ENCODE measurements at regions not wholly inside any gene's neighbourhood (a gene's known extent, or its start where the extent isn't known, plus 50 kb on each side); places are given as distances from the start of the nearest gene placed in this dataset.

GRCh38 chr5:77151501-77151900, 59.0 kb upstream of the PDE8B start:
- Histone ChIP-seq H3K27me3 (ENCODE audit: insufficient read depth, low read length) (no peaks in the 10 kb centered on the region), H2AFZ (ENCODE audit: insufficient read depth, low read length, poor library complexity) (no peak overlapping the region), H3K14ac (ENCODE audit: low read length) (no peak overlapping the region), H3K9me3 (ENCODE audit: insufficient read depth, low read depth, low read length) (no peaks in the 10 kb centered on the region), H4K8ac (ENCODE audit: low read depth, low read length) (no peak overlapping the region), H4K91ac (ENCODE audit: low read depth, low read length) (no peak overlapping the region), H3K4me3 (ENCODE audit: low read depth, low read length) (no peak overlapping the region), H3K4me1 (ENCODE audit: control insufficient read depth in 1 of 2, insufficient read depth in 2 of 2, low read length in 2 of 2) (no peaks in the 10 kb centered on the region), H3K79me1 (ENCODE audit: low read length) (no peaks in the 10 kb centered on the region), H3K36me3 (ENCODE audit: control insufficient read depth in 1 of 2, insufficient read depth in 2 of 2, low read length in 2 of 2) (no peaks in the 10 kb centered on the region), H3K79me2 (ENCODE audit: control insufficient read depth, insufficient read depth, low read length, poor library complexity) (no peaks in the 10 kb centered on the region), H3K18ac (ENCODE audit: low read length) (no peak overlapping the region), H2AK5ac (ENCODE audit: low read length) (no peak overlapping the region), H3K23ac (ENCODE audit: low read length) (no peak overlapping the region), H3K4me2 (ENCODE audit: low read length) (no peak overlapping the region), H2BK12ac (ENCODE audit: low read length) (no peak overlapping the region), H3K9ac (ENCODE audit: low read length) (no peak overlapping the region), H4K12ac (ENCODE audit: low read depth, low read length) (no peak overlapping the region), H3K27ac (ENCODE audit: low read depth, low read length) (no peak overlapping the region), H3K4ac (ENCODE audit: low read depth, low read length) (no peak overlapping the region), H2BK120ac (ENCODE audit: insufficient read depth, low read length, poor library complexity) (no peak overlapping the region), H2BK5ac (ENCODE audit: low read depth, low read length, poor library complexity) (no peak overlapping the region)
- WGBS (ENCODE audit: extremely low coverage, insufficient coverage, insufficient read length): no CpG with 5 or more reads among the region's 1 CpG
- DNase-seq: no peak

- H3K27ac ChIP-seq (ENCODE audit: low read depth, low read length): no peak overlapping the region
- no peak overlapping the region for H3K14ac ChIP-seq (ENCODE audit: low read length)
- no peaks in the 10 kb centered on the region for H3K4me1 ChIP-seq (ENCODE audit: control insufficient read depth in 1 of 2, insufficient read depth in 2 of 2, low read length in 2 of 2)
- no peak for DNase-seq
- no peaks in the 10 kb centered on the region for H3K79me1 ChIP-seq (ENCODE audit: low read length)
- no peak overlapping the region for H2AFZ ChIP-seq (ENCODE audit: insufficient read depth, low read length, poor library complexity)
- H2BK5ac ChIP-seq (ENCODE audit: low read depth, low read length, poor library complexity): no peak overlapping the region
- no peak overlapping the region for H4K91ac ChIP-seq (ENCODE audit: low read depth, low read length)
- WGBS (ENCODE audit: extremely low coverage, insufficient coverage, insufficient read length): 100% methylated on average over 1 of the region's 2 CpGs
- no peak overlapping the region for H2BK12ac ChIP-seq (ENCODE audit: low read length)
- H3K4ac ChIP-seq (ENCODE audit: low read depth, low read length): no peak overlapping the region
- no peak overlapping the region for H4K8ac ChIP-seq (ENCODE audit: low read depth, low read length)
- no peak overlapping the region for H3K4me3 ChIP-seq (ENCODE audit: low read depth, low read length)
- no peaks in the 10 kb centered on the region for H3K27me3 ChIP-seq (ENCODE audit: insufficient read depth, low read length)
- no peak overlapping the region for H2BK120ac ChIP-seq (ENCODE audit: insufficient read depth, low read length, poor library complexity)
- no peaks in the 10 kb centered on the region for H3K9me3 ChIP-seq (ENCODE audit: insufficient read depth, low read depth, low read length)
- H3K4me2 ChIP-seq (ENCODE audit: low read length): no peak overlapping the region
- no peak overlapping the region for H3K18ac ChIP-seq (ENCODE audit: low read length)
- H3K9ac ChIP-seq (ENCODE audit: low read length): no peak overlapping the region
- H3K36me3 ChIP-seq (ENCODE audit: control insufficient read depth in 1 of 2, insufficient read depth in 2 of 2, low read length in 2 of 2): no peaks in the 10 kb centered on the region
- no peak overlapping the region for H3K23ac ChIP-seq (ENCODE audit: low read length)
- H3K79me2 ChIP-seq (ENCODE audit: control insufficient read depth, insufficient read depth, low read length, poor library complexity): no peaks in the 10 kb centered on the region
- H2AK5ac ChIP-seq (ENCODE audit: low read length): no peak overlapping the region
- H4K12ac ChIP-seq (ENCODE audit: low read depth, low read length): no peak overlapping the region
These were observed 59.8 kb upstream of the ZBED3 start for GRCh38 chr5:77146896-77147295.

- Histone ChIP-seq H3K14ac (ENCODE audit: low read length) (no peak overlapping the region), H2BK120ac (ENCODE audit: insufficient read depth, low read length, poor library complexity) (no peak overlapping the region), H3K4me1 (ENCODE audit: control insufficient read depth in 1 of 2, insufficient read depth in 2 of 2, low read length in 2 of 2) (no peaks in the 10 kb centered on the region), H2BK12ac (ENCODE audit: low read length) (no peak overlapping the region), H2BK5ac (ENCODE audit: low read depth, low read length, poor library complexity) (no peak overlapping the region), H3K4me2 (ENCODE audit: low read length) (no peak overlapping the region), H3K4ac (ENCODE audit: low read depth, low read length) (no peak overlapping the region), H2AFZ (ENCODE audit: insufficient read depth, low read length, poor library complexity) (no peak overlapping the region), H3K9ac (ENCODE audit: low read length) (no peak overlapping the region), H3K23ac (ENCODE audit: low read length) (no peak overlapping the region), H3K79me2 (ENCODE audit: control insufficient read depth, insufficient read depth, low read length, poor library complexity) (no peaks in the 10 kb centered on the region), H2AK5ac (ENCODE audit: low read length) (no peak overlapping the region), H3K9me3 (ENCODE audit: insufficient read depth, low read depth, low read length) (no peaks in the 10 kb centered on the region), H3K27me3 (ENCODE audit: insufficient read depth, low read length) (no peaks in the 10 kb centered on the region), H3K79me1 (ENCODE audit: low read length) (no peaks in the 10 kb centered on the region), H4K8ac (ENCODE audit: low read depth, low read length) (no peak overlapping the region), H3K4me3 (ENCODE audit: low read depth, low read length) (no peak overlapping the region), H3K18ac (ENCODE audit: low read length) (no peak overlapping the region), H4K12ac (ENCODE audit: low read depth, low read length) (no peak overlapping the region), H3K27ac (ENCODE audit: low read depth, low read length) (no peak overlapping the region), H3K36me3 (ENCODE audit: control insufficient read depth in 1 of 2, insufficient read depth in 2 of 2, low read length in 2 of 2) (no peaks in the 10 kb centered on the region), H4K91ac (ENCODE audit: low read depth, low read length) (no peak overlapping the region)
- DNase-seq: no peak
- WGBS (ENCODE audit: extremely low coverage, insufficient coverage, insufficient read length): no CpG with 5 or more reads among the region's 1 CpG
These were observed 58.6 kb upstream of the ZBED3 start for GRCh38 chr5:77145666-77146065.

- no peaks in the 10 kb centered on the region for H3K79me2 ChIP-seq (ENCODE audit: control insufficient read depth, insufficient read depth, low read length, poor library complexity)
- no peak overlapping the region for H3K27ac ChIP-seq (ENCODE audit: low read depth, low read length)
- 100% methylated on average over 1 of the region's 1 CpG for WGBS (ENCODE audit: extremely low coverage, insufficient coverage, insufficient read length)
- H2BK5ac ChIP-seq (ENCODE audit: low read depth, low read length, poor library complexity): no peak overlapping the region
- H4K8ac ChIP-seq (ENCODE audit: low read depth, low read length): no peak overlapping the region
- no peaks in the 10 kb centered on the region for H3K4me1 ChIP-seq (ENCODE audit: control insufficient read depth in 1 of 2, insufficient read depth in 2 of 2, low read length in 2 of 2)
- no peak overlapping the region for H3K4ac ChIP-seq (ENCODE audit: low read depth, low read length)
- H3K4me2 ChIP-seq (ENCODE audit: low read length): no peak overlapping the region
- H3K27me3 ChIP-seq (ENCODE audit: insufficient read depth, low read length): no peaks in the 10 kb centered on the region
- H2AK5ac ChIP-seq (ENCODE audit: low read length): no peak overlapping the region
- no peak overlapping the region for H4K91ac ChIP-seq (ENCODE audit: low read depth, low read length)
- no peaks in the 10 kb centered on the region for H3K79me1 ChIP-seq (ENCODE audit: low read length)
- no peak for DNase-seq
- no peaks in the 10 kb centered on the region for H3K9me3 ChIP-seq (ENCODE audit: insufficient read depth, low read depth, low read length)
- H3K23ac ChIP-seq (ENCODE audit: low read length): no peak overlapping the region
- no peak overlapping the region for H2AFZ ChIP-seq (ENCODE audit: insufficient read depth, low read length, poor library complexity)
- no peak overlapping the region for H3K18ac ChIP-seq (ENCODE audit: low read length)
- no peak overlapping the region for H3K4me3 ChIP-seq (ENCODE audit: low read depth, low read length)
- H3K14ac ChIP-seq (ENCODE audit: low read length): no peak overlapping the region
- H2BK12ac ChIP-seq (ENCODE audit: low read length): no peak overlapping the region
- no peak overlapping the region for H4K12ac ChIP-seq (ENCODE audit: low read depth, low read length)
- H3K9ac ChIP-seq (ENCODE audit: low read length): no peak overlapping the region
- no peak overlapping the region for H2BK120ac ChIP-seq (ENCODE audit: insufficient read depth, low read length, poor library complexity)
- no peaks in the 10 kb centered on the region for H3K36me3 ChIP-seq (ENCODE audit: control insufficient read depth in 1 of 2, insufficient read depth in 2 of 2, low read length in 2 of 2)
These were observed 57.7 kb upstream of the ZBED3 start for GRCh38 chr5:77144837-77145139.
